C4-2B (cell line): ENCODE measurements at regions not wholly inside any gene's neighbourhood (a gene's known extent, or its start where the extent isn't known, plus 50 kb on each side); places are given as distances from the start of the nearest gene placed in this dataset.

ENCODE experiments used
- H3K27ac ChIP-seq: fragments of 450-650 bp; 2 replicates; pipeline ENCODE4 v1.5.1; 2017
- ZFX ChIP-seq: fragments of 450-650 bp; IDR thresholded peaks from 2 replicates; pipeline ENCODE4 v1.6.1; 2017
- TF ChIP-seq, protein P1 (sequence below): fragments of 450-650 bp; conservative IDR thresholded peaks from 2 replicates; pipeline ENCODE4 v1.5.1; 2017; ENCODE audit warnings: mild to moderate bottlenecking

DNA sequence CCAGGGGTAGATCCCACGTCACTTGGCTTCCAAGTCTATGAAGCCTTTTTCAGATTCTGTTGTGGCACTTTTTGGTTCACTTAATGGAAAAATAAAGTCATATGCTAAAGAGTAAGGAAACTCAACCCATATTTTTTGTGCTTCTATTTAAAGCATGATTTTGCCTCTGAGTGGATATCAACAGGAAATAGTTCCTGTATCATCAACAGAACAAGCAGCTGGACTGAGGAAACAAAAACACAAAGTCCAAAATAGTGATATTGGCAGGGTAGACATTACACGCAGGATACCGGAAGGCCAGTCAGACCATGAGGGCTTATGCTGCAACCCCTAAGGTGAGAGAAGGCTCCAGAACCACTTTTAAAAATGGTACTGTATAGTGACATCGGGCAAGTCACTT lies 248.3 kb upstream of the ANO5 start:
- TF ChIP-seq ZFX, result no peak
- TF ChIP-seq, protein P1, sequence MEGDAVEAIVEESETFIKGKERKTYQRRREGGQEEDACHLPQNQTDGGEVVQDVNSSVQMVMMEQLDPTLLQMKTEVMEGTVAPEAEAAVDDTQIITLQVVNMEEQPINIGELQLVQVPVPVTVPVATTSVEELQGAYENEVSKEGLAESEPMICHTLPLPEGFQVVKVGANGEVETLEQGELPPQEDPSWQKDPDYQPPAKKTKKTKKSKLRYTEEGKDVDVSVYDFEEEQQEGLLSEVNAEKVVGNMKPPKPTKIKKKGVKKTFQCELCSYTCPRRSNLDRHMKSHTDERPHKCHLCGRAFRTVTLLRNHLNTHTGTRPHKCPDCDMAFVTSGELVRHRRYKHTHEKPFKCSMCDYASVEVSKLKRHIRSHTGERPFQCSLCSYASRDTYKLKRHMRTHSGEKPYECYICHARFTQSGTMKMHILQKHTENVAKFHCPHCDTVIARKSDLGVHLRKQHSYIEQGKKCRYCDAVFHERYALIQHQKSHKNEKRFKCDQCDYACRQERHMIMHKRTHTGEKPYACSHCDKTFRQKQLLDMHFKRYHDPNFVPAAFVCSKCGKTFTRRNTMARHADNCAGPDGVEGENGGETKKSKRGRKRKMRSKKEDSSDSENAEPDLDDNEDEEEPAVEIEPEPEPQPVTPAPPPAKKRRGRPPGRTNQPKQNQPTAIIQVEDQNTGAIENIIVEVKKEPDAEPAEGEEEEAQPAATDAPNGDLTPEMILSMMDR, result no peak
- H3K27ac ChIP-seq, result no peak overlapping the region

DNA sequence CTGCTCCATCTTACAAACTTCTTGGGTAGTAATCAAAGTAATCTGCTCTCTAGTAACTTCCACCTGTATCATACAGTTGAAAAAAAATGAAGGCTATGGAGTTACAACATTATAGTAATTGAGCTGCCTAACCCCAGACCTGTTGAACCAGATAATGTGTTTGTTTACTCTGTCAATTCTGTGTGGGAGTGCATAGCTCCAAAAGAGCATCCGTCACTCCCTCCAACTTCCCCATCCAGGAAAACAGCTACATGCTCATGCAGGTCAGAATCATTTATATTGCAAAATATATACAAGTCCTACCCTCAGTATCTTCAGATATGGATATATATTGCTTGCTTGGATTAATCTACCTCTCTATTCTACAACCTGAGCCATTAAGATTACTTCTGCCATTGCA lies 244.0 kb upstream of the ANO5 start:
- TF ChIP-seq, protein P1, result no peak
- no peak for TF ChIP-seq ZFX
- no peak overlapping the region for H3K27ac ChIP-seq

DNA sequence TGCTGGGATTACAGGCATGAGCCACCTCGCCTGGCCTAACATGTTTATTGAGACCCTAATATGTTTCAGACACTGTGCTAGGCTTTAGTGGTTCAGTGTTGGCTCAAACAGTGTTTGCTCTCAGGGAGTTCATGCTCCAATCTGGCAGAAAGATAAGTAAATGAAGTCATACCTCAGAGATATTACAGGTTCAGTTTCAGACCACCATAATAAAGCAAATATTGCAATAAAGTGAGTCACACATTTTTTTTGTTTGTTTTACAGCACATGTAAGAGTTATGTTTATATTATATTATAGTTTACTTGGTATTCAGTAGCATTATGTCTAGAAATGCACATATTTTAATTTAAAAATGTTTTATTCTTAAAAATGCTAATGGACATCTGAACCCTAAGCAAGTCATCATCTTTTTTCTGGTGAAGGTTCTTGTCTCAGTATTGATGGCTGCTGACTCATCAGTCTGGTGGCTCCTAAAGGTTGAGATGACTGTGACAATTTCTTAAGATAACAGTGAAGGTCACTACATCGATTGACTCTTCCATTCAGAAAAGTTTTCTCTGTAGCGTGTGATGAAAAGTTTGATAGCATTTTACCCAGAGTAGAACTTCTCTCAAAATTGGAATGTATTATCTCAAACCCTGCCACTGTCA lies 243.0 kb upstream of the ANO5 start:
- TF ChIP-seq ZFX, result no peak
- TF ChIP-seq, protein P1, result no peak
- H3K27ac ChIP-seq, result no peak overlapping the region

DNA sequence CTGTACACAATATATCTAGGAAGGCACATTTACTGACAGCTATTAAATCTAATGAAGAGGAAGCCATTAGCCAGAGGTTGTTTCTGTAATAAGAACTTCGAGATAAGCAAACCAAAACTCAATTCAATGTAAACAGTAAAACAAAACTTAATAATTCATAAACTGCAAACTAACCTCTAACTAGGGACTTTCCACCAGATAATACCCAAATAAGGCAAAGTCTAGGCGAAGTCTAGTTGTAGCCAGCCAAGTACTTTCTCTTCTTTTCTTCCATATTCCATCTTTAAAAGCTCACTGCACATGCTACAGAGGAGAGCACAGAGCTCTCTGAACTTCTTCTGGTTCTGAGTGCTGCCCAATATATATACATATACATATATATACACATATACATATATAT lies 229.9 kb upstream of the ANO5 start:
- H3K27ac ChIP-seq, result no peak overlapping the region
- TF ChIP-seq ZFX, result no peak
- TF ChIP-seq, protein P1, result no peak

DNA sequence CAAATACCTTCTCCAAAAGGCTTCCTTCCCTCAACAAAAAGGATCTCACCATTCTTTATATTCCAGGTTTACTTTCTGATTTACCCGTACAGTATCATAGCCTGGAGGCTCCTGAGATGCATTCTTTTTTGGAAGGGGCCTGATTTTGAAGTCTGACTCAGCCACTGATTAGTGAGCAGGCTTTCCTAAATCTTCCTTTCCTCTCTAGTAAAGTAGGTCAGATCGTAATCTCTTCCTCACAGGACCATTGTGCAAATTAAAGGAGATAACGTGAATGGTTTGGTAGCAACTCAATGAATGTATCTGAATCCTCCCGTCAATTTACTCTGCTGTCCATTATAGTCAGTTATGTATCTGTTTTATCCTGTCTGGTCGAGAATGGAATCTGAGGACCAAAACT lies 227.7 kb upstream of the ANO5 start:
- TF ChIP-seq, protein P1, result no peak
- no peak for TF ChIP-seq ZFX
- H3K27ac ChIP-seq, result no peak overlapping the region

DNA sequence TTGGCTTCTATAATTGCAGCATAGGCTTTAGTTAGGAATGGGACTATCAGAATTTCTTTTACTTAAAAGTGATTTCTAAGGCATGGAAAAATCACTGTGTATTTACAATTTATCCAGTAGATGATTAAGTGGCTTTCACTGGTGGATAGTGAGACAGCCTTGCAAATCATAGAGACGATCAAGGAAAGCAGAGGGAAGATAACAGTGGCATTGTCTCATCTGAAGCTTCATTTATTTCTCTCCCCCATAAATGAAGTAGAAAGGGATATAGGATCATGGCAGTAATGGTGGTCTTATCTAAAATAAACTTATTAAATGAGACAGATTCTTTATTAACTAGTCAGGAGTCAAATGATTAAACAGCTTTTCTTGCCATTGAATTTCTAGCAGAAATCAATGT lies 224.2 kb upstream of the ANO5 start:
- TF ChIP-seq ZFX, result no peak
- TF ChIP-seq, protein P1, result no peak
- H3K27ac ChIP-seq, result no peak overlapping the region

DNA sequence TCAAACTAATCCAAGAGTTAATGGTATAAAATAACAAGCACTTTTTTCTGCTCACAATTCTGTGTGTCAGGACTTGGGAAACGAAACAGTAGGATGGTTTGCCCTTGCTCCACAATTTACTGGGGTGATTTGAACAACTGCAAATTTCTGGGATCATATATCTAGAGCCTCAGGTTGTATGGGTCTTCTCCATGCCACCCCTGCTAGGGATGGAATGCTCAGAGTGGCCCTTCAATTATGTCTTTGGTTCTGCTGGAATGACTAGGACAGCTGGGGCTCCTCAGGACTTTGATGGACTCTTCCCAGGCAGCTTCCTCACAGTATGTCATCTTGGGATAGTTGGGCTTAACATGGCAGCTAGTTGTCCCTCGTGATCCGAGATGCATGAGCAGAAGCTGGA lies 223.0 kb upstream of the ANO5 start:
- no peak for TF ChIP-seq ZFX
- TF ChIP-seq, protein P1, result no peak
- no peak overlapping the region for H3K27ac ChIP-seq
